ENCODE measurements at regions not wholly inside any gene's neighbourhood (a gene's known extent, or its start where the extent isn't known, plus 50 kb on each side); places are given as distances from the start of the nearest gene placed in this dataset.

DNA sequence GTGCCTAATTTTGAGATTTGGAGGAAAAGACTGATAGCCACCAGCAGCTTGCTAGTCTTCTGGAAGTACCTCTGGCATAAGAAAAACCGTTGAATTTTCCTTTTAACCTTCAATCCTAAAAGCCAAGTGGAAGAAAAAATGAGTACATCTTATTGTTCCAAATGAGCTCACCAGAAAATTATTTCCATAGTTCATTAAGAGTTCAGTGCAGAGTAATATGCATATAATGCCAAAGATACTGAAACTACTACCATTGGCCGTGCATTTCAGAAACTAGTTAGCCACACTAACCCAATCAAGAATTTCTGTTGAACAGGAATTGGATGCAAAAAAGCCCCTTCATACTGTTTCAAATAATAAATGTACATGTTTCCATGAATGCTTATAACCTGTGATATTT is 607.9 kb downstream of the KCTD16 start:
- no peak for DNase-seq (ENCODE audit: low read depth, low spot score)
- Mint-ChIP-seq H3K27ac (ENCODE audit: unreplicated experiment) (no peak overlapping the region), H3K4me3 (no peak overlapping the region), H3K9me3 (no peaks in the 10 kb centered on the region), H3K4me1 (no peaks in the 10 kb centered on the region), H3K36me3 (ENCODE audit: low read depth) (no peaks in the 10 kb centered on the region), H3K27me3 (ENCODE audit: low read depth) (no peaks in the 10 kb centered on the region)
- TF ChIP-seq, protein P1, sequence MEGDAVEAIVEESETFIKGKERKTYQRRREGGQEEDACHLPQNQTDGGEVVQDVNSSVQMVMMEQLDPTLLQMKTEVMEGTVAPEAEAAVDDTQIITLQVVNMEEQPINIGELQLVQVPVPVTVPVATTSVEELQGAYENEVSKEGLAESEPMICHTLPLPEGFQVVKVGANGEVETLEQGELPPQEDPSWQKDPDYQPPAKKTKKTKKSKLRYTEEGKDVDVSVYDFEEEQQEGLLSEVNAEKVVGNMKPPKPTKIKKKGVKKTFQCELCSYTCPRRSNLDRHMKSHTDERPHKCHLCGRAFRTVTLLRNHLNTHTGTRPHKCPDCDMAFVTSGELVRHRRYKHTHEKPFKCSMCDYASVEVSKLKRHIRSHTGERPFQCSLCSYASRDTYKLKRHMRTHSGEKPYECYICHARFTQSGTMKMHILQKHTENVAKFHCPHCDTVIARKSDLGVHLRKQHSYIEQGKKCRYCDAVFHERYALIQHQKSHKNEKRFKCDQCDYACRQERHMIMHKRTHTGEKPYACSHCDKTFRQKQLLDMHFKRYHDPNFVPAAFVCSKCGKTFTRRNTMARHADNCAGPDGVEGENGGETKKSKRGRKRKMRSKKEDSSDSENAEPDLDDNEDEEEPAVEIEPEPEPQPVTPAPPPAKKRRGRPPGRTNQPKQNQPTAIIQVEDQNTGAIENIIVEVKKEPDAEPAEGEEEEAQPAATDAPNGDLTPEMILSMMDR (conservative IDR thresholded peaks at IDR 0.05), result no peak

DNA sequence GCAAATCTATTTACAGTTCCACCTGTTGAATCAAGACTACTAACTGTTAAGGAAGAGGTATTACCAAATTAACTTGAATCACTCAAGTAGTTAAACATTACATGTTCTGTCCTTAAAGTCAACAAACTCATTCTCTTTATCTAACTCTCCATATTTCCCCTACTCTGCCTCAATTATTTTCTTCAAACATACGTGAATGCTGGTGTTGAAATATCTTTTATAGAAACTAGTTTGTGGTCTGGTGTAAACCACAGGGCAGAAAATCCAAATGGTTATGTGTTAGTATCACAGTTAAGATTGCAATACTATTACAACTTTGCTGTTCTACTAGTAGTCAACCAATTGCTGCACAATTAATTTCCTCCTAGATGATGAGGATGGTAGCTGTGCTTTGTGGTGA is 603.5 kb downstream of the KCTD16 start:
- no peaks in the 10 kb centered on the region for H3K4me1 Mint-ChIP-seq
- DNase-seq (ENCODE audit: low read depth, low spot score), result no peak
- no peak overlapping the region for H3K27ac Mint-ChIP-seq (ENCODE audit: unreplicated experiment)

DNA sequence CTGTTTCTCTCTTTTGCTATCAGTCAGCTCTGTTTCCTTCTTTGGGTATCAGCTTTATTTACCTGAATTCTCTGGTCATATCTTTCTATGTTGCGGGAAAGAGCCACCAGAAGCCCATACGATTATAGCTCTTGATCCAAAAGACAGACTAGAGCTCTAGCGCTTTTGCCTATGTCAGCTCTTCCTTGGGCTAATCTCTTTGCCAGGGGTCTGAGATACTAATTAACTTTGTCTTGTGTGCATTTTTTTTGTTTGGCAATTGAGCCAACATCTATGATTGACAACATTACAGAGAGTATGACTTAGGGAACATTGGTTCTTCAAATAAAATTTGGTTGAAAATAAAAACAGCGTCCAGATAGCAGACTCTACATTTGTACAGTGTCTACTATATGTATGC is 603.0 kb downstream of the KCTD16 start:
- DNase-seq (ENCODE audit: low read depth, low spot score), result no peak
- Mint-ChIP-seq H3K36me3 (ENCODE audit: low read depth) (no peaks in the 10 kb centered on the region), H3K4me1 (no peaks in the 10 kb centered on the region), H3K27me3 (ENCODE audit: low read depth) (no peaks in the 10 kb centered on the region), H3K27ac (ENCODE audit: unreplicated experiment) (no peak overlapping the region), H3K9me3 (no peaks in the 10 kb centered on the region), H3K4me3 (no peak overlapping the region)
- TF ChIP-seq, protein P1 (conservative IDR thresholded peaks at IDR 0.05), result no peak

More for the DNA sequence above, 603.5 kb downstream of the KCTD16 start:
- H3K4me3 Mint-ChIP-seq, result no peak overlapping the region
- no peaks in the 10 kb centered on the region for H3K9me3 Mint-ChIP-seq
- no peaks in the 10 kb centered on the region for H3K27me3 Mint-ChIP-seq (ENCODE audit: low read depth)
- TF ChIP-seq, protein P1 (conservative IDR thresholded peaks at IDR 0.05), result no peak
- no peaks in the 10 kb centered on the region for H3K36me3 Mint-ChIP-seq (ENCODE audit: low read depth)

DNA sequence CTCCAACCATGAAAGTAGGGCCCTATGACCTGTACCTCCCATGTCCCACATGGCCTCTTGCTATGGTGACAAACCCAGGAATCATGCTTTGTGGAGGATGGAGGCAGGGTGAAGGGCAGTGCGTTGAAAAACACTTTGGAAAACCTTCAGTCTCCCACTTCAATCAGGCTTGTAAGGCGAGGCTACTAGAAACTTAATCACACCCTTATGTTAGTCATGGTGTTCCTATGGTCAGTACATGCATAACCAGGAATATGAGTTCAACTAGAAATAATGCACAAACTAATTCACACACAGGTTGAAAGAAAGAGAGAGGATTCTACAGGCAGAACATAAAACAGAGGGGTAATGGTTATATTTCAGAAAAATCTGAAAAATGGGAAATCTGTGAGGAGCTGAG is 601.1 kb downstream of the KCTD16 start:
- Mint-ChIP-seq H3K9me3 (no peaks in the 10 kb centered on the region), H3K27ac (ENCODE audit: unreplicated experiment) (no peak overlapping the region), H3K36me3 (ENCODE audit: low read depth) (no peaks in the 10 kb centered on the region), H3K4me1 (no peaks in the 10 kb centered on the region), H3K4me3 (no peak overlapping the region), H3K27me3 (ENCODE audit: low read depth) (no peaks in the 10 kb centered on the region)
- TF ChIP-seq, protein P1 (conservative IDR thresholded peaks at IDR 0.05), result no peak
- DNase-seq (ENCODE audit: low read depth, low spot score), result no peak

DNA sequence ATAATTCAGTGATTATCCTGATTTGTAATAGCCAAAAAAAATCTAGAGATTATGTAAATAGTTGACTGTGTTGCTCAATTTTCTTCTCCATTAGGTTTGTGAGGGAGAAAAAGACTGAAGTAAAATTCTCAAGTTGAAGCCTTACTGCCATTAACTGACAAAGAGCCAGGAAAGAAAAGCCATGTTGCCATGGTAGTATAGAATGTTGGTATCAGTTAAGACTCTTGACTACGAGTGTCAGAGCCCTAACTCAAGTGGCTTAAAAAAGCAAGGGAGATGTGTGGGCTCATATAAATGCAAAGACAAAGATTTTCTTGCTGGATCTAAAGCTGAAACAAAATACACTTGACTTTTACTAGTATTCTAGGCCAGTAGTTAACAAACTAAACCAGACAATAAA is 571.7 kb downstream of the KCTD16 start:
- no peaks in the 10 kb centered on the region for H3K27me3 Mint-ChIP-seq (ENCODE audit: low read depth)
- no peak overlapping the region for H3K4me3 Mint-ChIP-seq
- peak overlapping the region; percentile 88 for H3K27ac Mint-ChIP-seq (ENCODE audit: unreplicated experiment)
- H3K36me3 Mint-ChIP-seq (ENCODE audit: low read depth), result peaks cover 8% of the 10 kb centered on the region
- peaks cover 28% of the 10 kb centered on the region for H3K4me1 Mint-ChIP-seq
- DNase-seq (ENCODE audit: low read depth, low spot score), result no peak
- peaks cover 18% of the 10 kb centered on the region for H3K9me3 Mint-ChIP-seq
- TF ChIP-seq, protein P1 (conservative IDR thresholded peaks at IDR 0.05), result no peak

DNA sequence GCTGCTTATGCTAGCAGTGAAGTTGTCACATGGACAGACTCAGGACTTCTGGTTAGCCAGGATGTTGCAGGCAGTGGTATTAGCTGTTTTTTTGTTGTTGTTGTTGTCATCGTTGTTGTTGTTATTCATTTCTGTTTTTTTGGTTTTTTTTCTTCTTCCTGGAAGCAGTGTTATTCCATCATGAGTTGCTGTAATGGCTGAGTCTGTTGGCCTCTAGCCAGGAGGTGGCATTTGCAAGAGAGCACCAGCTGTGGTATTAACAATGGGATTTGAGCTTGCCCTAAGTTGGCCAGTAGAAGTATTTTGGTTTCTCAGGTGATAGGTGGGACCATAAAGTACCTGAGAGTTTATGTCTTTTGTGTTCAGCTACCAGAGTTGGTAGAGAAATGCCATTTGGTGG is 561.1 kb downstream of the KCTD16 start:
- peaks cover 29% of the 10 kb centered on the region for H3K9me3 Mint-ChIP-seq
- TF ChIP-seq, protein P1 (conservative IDR thresholded peaks at IDR 0.05), result no peak
- H3K4me1 Mint-ChIP-seq, result no peaks in the 10 kb centered on the region
- DNase-seq (ENCODE audit: low read depth, low spot score), result no peak
- H3K4me3 Mint-ChIP-seq, result no peak overlapping the region
- no peaks in the 10 kb centered on the region for H3K27me3 Mint-ChIP-seq (ENCODE audit: low read depth)
- peak overlapping the region; percentile 52 for H3K27ac Mint-ChIP-seq (ENCODE audit: unreplicated experiment)
- peaks cover 23% of the 10 kb centered on the region for H3K36me3 Mint-ChIP-seq (ENCODE audit: low read depth)
